Calu3 (cell line): ENCODE measurements at regions not wholly inside any gene's neighbourhood (a gene's known extent, or its start where the extent isn't known, plus 50 kb on each side); places are given as distances from the start of the nearest gene placed in this dataset.
A peak's percentile ranks its signal among the peaks of the same experiment; 100 is the strongest.

Source experiments
- BruUV-seq: library from RNA; stranded (reverse); fragments of 400-500 nt; replicated peaks from 2 replicates; lab custom pipeline; 2021; lab: Mats Ljungman, UMichigan
- CTCF ChIA-PET: fragments of 300-600 bp; sonication (Branson Sonifier 250); formaldehyde crosslinking; loops from one replicate; lab custom pipeline; 2022; ENCODE audit warnings: antibody characterized with exemption; lab: Charles Lee
- DNase-seq: peaks from one replicate; pipeline ENCODE4 v3.0.0; 2022
- H3K27ac Mint-ChIP-seq: one replicate; pipeline ENCODE4 v1.8.0; 2022; ENCODE audit warnings: mixed read lengths; ENCODE audit not compliant: unreplicated experiment
- H3K27me3 Mint-ChIP-seq: one replicate; pipeline ENCODE4 v1.8.0; 2022; ENCODE audit warnings: mixed read lengths; ENCODE audit not compliant: unreplicated experiment
- H3K36me3 Mint-ChIP-seq: one replicate; pipeline ENCODE4 v1.8.0; 2022; ENCODE audit warnings: mild to moderate bottlenecking, moderate library complexity, mixed read lengths; ENCODE audit not compliant: insufficient read depth, unreplicated experiment
- H3K4me1 Mint-ChIP-seq: one replicate; pipeline ENCODE4 v1.8.0; 2022; ENCODE audit warnings: mild to moderate bottlenecking, low read depth, mixed read lengths; ENCODE audit not compliant: unreplicated experiment
- H3K4me3 Mint-ChIP-seq: one replicate; pipeline ENCODE4 v1.8.0; 2022; ENCODE audit warnings: mild to moderate bottlenecking, low read depth, moderate library complexity, mixed read lengths; ENCODE audit not compliant: unreplicated experiment
- H3K9me3 Mint-ChIP-seq: one replicate; pipeline ENCODE4 v1.8.0; 2022; ENCODE audit warnings: low read depth, mixed read lengths; ENCODE audit not compliant: unreplicated experiment
- CTCF ChIP-seq: fragments of 200-600 bp; IDR thresholded peaks from one replicate; pipeline ENCODE4 v1.8.0; 2022; ENCODE audit warnings: antibody characterized with exemption; ENCODE audit not compliant: unreplicated experiment
- intact Hi-C: fragments of 100-400 bp; cut with micrococcal nuclease; formaldehyde crosslinking; loops from one replicate; pipeline ENCODE4 v1.10.0; 2022; ENCODE audit not compliant: unreplicated experiment

DNA sequence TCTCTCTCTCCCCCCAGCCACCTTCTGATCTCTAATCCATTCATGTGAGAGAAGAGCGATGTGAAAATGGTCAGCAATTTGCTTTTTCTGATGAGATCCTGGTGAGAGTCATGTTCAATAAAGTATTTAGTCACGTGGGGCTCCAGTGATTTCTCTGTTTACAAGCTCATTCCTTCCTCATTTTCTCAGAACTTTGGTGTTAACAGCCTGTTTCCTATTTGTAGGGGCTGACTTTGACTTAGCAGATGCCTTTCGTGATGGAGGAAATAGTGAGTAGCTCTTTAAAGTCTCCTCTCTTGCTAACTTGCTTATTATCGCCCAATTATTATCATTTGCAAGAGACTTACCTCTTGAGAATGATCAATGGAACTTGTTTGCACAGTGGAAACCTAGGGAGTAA lies 72.6 kb upstream of the CD99 start:
- no peak overlapping the region for H3K27ac Mint-ChIP-seq
- intact Hi-C loops: no loop called here
- BruUV-seq: no TSS peak
- peaks cover 8% of the 10 kb centered on the region for H3K4me1 Mint-ChIP-seq
- no peak for TF ChIP-seq CTCF
- no peak for DNase-seq
- no peak overlapping the region for H3K4me3 Mint-ChIP-seq
- no peaks in the 10 kb centered on the region for H3K9me3 Mint-ChIP-seq
- peaks cover 9% of the 10 kb centered on the region for H3K36me3 Mint-ChIP-seq
- CTCF ChIA-PET: no interaction called here
- H3K27me3 Mint-ChIP-seq: no peaks in the 10 kb centered on the region

- Mint-ChIP-seq H3K36me3 (peaks cover 12% of the 10 kb centered on the region), H3K27me3 (no peaks in the 10 kb centered on the region), H3K9me3 (no peaks in the 10 kb centered on the region), H3K4me1 (peaks cover 20% of the 10 kb centered on the region), H3K4me3 (no peak overlapping the region), H3K27ac (no peak overlapping the region)
- intact Hi-C loops: no loop called here
- CTCF ChIA-PET: no interaction called here
- BruUV-seq: no TSS peak
- no peak for DNase-seq
- no peak for TF ChIP-seq CTCF
Measured at GRCh38 chrX:2614911-2615310, 76.2 kb upstream of the CD99 start.

- no peaks in the 10 kb centered on the region for H3K9me3 Mint-ChIP-seq
- no peaks in the 10 kb centered on the region for H3K27me3 Mint-ChIP-seq
- BruUV-seq: no TSS peak
- H3K4me3 Mint-ChIP-seq: peak overlapping the region; percentile 64
- peak overlapping the region; percentile 1 for H3K27ac Mint-ChIP-seq
- TF ChIP-seq CTCF: no peak
- CTCF ChIA-PET: no interaction called here
- peaks cover 30% of the 10 kb centered on the region for H3K4me1 Mint-ChIP-seq
- H3K36me3 Mint-ChIP-seq: peaks cover 24% of the 10 kb centered on the region
- intact Hi-C loops: no loop called here
- no peak for DNase-seq
Measured at GRCh38 chrX:2610246-2611170, 80.6 kb upstream of the CD99 start.

DNA sequence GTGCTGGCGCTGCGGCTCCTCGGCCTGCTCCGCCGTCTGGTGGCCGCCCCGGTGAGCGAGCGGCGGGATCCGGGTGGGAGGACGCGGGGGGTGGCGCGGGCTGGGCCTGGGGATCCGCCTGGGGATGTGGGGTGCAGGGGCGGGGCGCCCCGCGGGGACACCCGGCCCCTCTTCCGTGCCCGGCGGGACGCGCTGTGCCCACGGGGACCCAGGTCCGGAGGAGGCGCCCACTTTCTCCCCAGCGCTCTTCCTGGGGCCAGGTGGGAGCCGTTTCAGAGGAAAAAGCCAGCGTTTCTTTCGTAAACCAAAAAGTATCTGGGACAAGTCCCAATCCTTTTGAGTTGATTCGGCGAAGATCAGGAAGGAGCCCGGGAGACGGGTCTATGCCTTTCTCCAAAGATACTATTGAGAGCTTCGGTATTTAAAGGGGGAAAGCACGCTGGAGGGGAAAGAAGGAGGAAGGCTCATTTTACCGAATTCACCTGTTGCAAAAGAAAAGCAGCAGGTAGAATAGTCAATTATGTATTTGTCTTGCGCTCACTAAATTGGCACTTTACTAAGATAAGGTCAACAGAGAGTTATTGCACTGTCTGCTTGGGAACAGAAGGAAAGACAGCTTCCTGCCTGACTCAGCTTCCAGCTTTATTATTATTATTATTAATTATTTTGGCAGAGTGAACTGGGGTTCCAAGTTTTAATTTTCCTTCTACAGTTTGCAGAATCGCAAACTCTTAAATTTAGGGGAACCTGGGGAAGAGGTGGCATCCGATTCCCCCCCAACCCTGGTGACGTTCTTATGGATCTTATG lies 81.5 kb upstream of the CD99 start:
- Mint-ChIP-seq H3K9me3 (no peaks in the 10 kb centered on the region), H3K4me1 (peaks cover 24% of the 10 kb centered on the region), H3K36me3 (peaks cover 24% of the 10 kb centered on the region), H3K4me3 (peak overlapping the region; percentile 64), H3K27me3 (no peaks in the 10 kb centered on the region), H3K27ac (no peak overlapping the region)
- intact Hi-C loops: no loop called here
- CTCF ChIA-PET: no interaction called here
- BruUV-seq: no TSS peak
- no peak for DNase-seq
- no peak for TF ChIP-seq CTCF
